ENCODE measurements at regions not wholly inside any gene's neighbourhood (a gene's known extent, or its start where the extent isn't known, plus 50 kb on each side); places are given as distances from the start of the nearest gene placed in this dataset.

- TF ChIP-seq POLR2A (IDR thresholded peaks at IDR 0.05) = no peak
- TF ChIP-seq CTCF (IDR thresholded peaks at IDR 0.05) = no peak
Measured at GRCh38 chr5:61746831-61747575, 414.9 kb downstream of the ZSWIM6 start.

Measured in lower leg skin (tissue), 3 donors.